NCI-H2227 (cell line): ENCODE measurements at regions not wholly inside any gene's neighbourhood (a gene's known extent, or its start where the extent isn't known, plus 50 kb on each side); places are given as distances from the start of the nearest gene placed in this dataset.

Experiments
- DNase-seq: peaks from one replicate; lab custom pipeline; 2025; ENCODE audit not compliant: unreplicated experiment; lab: John Stamatoyannopoulos, UW

DNA sequence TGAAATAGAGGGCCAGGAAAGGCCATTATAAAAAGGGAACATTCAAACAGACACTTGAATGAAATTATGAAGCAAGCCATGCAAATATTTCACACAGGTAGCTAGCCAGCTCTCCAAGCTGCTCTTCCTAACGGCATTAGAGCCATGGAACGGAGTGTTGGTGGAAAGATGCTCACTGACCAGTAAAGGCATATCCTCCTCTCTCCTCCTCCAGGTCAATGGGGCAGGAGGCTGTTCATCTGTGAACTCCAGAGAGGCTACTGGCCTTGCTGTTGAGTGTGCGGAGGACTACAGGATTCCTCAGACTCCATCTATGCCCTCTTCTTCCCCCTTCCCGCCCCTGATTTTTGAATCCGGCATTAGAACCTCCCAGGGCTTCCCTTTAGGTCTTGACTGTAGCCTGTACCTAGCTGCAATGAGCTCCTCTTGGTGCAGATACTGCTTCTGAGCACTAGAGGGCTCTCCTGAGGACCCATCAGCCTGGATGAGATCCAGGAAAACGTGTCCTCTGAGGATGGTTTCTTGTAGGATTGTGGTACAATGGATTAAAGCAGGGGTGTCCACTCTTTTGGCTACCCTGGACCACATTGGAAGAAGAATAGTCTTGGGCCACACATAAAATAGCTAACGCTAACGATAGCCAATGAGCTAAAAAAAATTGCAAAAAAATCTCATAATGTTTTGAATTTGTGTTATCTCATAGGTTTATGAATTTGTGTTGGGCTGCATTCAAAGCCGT lies 162.2 kb downstream of the SREK1 start:
- peak; percentile 70 for DNase-seq

DNA sequence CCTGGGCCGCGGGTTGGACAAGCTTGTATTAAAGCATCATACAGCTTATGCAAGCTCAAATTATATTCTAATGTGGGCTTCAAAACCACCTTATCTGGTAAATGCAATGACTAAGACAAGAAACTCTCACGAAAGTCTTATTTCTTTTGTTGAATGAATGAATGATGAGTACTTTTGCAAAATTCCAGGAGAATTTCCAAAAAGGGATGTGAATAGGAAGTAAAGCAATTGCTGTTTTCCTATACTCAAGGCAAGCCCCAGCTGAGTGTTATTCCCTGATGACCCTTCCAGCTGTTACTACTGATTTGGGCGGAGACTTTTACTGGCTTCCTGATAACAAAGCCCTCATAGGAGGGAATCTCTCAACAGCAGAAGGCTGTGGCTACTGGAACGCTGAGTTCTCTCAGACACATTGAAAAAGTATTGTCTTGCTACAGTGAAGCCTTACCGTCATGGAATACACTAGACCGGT lies 162.8 kb downstream of the SREK1 start:
- DNase-seq: peak; percentile 42

DNA sequence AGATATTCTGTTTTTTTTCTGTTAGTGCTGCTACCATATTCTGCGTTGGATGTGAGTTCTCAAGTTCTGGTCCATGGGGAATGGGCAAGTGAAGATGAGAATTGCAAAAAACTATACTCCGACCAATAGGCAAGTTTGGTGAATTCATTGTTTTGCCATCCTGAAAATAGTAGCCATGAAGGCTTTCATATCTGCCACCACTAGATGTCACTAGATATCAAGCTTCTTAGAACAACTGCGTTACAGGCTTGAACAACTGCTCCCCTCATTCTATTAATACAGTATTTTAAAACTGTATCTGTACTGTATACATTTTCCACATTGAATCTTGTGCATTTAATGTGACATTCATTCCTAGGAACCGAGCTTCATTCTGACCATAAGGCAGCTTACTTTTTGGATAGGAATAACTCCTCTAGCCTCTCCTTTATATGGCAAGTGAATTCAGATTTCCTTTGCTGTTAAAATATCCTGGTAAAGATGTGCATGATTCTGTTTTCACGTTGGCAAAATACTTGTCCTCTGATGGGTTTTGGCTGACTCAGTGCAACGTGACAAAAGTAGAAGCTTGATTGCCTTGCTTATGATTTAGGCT lies 163.6 kb downstream of the SREK1 start:
- peak; percentile 81 for DNase-seq

DNA sequence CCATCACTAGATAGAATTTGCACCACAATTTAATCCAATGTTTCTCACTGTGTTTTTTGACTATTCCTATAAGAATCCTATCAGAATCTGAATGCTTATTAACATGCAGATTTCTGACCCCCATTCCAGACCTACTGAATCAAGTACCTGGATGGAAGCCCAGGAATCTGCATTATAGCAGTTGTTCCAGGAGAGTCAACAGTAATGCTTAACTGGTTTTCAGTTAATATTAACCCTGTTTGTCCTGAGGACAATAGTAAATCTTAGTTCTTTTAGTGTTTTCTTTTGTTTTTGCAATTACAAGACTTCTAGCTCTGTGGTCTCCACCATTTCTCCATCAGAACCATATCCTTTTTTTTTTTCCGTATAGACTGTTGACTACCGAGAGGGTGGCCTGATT lies 168.2 kb downstream of the SREK1 start:
- no peak for DNase-seq

DNA sequence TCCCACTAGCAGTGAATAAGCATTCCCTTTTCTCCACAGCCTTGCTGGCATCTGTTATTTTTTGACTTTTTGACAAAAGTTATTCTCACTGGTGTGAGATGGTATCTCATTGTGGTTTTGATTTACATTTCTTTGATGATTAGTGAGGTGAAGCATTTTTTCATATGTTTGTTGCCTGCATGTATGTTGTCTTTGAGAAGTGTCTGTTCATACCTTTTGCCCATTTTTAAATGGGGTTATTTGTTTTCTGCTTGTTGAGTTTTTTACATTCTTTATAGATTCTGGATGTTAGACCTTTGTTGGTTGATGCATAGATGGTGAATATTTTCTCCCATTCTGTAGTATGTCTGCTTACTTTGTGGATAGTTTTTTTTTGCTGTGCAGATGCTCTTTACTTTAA lies 171.7 kb downstream of the SREK1 start:
- DNase-seq: no peak

DNA sequence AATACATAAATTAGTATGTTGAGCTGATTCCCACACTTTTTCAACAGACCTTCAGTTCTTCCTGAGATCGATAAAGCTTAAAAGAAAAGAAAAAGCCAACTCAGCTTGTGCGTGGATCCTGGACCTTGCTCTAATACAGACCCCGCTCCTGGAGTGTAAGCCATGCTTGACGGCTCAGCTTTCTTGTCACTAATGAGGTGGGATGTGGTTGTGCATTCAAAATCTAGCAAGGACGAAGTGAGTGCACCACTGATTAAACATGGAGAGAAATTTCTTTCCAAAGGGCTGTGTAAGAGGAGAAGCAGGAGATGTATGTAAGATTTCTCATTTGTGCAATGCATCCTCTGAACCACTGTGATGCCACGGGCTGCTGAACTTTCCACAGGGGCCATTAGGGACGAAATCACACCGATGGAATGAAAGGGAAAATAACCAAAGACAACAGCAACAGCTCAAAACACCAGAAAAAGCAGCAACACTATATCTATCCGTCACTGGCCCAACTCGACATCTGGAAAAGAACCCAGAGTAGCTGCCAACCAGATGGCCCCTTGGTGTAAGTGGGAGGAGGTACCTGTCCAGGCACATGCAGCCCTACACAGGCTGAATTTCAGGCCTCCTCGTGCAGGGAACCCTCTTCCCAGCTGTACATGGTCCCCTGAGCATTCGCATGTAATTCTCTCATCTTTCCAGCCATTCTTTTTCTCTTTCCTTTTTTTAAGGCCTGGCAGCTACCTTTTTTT lies 178.9 kb downstream of the SREK1 start:
- no peak for DNase-seq

DNA sequence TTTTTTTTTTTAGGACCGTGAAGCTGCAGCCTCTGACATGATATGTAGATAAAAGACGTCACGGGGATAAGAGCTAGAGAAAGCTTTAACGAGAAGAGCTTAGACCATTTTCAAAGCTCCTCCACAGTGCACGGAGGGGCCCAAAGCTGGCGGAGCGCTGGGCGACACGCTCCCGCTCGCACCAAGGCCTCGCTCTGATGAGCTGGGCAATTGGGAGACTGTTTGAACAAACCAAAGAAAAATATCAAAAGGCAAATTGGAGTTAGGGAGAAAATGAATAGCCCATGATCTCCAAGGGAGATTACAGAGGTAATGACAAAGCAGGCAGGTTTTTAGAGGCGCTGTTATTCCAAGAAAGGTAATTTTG lies 179.4 kb downstream of the SREK1 start:
- peak; percentile 3 for DNase-seq

DNA sequence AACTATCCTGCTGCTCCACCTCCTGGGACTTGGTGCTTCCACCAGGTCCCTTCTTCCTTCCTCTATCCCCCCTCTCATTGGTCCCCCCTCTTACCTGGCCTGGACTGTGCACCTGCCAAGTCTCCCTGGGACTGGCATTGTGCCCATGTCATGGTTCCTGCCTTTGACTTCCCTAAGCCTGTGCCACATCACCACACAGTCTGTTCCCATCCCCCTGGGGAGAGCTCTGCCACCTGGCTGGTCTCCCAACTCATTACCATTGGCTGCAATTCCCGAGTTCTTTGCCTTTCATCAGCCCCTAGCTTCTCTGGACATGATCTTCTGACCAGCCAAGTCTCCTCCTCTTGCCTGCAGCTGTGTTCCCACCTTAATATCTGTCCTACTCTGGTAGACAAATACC lies 180.3 kb downstream of the SREK1 start:
- no peak for DNase-seq

DNA sequence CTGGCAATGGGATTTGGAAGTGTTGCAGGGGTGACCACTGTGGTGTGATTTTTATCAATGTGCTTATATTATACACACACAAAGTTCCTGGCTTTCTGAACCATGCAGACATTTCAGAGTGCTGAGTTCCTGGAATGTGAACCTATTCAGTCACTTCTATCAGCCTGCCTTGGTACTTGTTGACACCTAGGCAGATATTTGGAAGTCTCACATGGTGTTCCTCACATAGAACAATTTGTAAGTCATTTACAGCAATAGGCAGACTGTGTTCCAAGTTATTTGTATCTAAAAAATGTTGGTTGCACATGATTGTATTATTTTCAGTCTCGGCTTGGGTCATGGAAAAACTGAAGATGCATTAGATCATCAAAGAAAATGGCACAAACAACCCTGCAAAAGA lies 182.2 kb downstream of the SREK1 start:
- DNase-seq: no peak

DNA sequence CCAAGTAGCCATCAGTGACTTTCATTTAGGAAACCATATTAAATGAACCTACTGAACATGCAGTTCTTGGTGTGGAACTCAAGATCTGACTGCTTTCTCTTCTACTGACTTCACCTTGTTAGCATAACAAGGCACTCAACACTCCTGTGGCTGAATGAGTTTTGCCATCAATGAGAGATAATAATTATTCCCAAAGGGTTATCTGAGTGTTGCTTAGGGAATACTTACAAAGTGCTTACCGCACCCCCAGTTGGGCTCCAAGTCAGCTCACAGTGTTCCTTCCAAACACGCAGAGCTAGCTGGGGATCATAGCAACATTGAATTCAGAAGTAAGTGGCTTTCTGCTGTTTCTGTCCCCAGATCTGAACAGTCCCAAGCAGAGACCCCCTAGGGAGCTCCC lies 182.9 kb downstream of the SREK1 start:
- DNase-seq: no peak

DNA sequence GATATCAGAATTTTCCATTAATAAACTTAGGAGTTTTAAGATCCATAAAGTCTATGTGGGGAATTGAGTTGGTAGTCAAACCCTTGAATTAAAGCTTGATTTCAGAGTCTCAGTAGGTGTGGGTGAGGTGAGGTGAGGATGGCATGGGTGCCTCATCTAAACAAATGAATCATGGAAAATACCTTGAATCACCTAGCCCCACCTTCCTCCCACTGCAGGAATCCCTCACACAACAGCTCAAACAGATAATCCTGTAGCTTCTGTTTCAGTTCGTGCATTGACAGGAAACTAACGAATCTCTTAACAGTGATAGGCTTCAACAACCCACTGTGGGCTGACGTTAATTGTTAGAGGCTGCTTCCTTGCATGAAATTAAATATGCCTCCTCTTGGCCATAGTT lies 185.0 kb downstream of the SREK1 start:
- no peak for DNase-seq

DNA sequence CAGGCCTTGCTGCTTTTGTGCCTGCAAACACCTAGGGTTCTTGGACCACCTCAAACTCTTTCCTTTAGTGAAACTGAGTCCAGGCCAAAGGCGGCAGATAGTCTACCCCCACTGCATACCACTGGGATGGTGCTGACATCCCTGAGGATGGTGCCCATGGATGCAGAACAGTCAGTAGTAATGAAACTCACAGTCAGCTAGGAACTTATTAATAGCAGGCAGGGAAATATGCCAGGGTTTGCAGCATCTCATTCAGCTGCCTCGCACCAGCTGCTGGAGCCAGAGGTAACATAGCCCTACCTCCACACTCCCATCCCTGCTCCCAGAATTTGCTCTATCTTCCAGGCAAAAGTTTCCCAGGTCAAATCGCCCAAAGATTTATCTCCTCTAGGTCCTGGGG lies 189.1 kb downstream of the SREK1 start:
- DNase-seq: no peak

DNA sequence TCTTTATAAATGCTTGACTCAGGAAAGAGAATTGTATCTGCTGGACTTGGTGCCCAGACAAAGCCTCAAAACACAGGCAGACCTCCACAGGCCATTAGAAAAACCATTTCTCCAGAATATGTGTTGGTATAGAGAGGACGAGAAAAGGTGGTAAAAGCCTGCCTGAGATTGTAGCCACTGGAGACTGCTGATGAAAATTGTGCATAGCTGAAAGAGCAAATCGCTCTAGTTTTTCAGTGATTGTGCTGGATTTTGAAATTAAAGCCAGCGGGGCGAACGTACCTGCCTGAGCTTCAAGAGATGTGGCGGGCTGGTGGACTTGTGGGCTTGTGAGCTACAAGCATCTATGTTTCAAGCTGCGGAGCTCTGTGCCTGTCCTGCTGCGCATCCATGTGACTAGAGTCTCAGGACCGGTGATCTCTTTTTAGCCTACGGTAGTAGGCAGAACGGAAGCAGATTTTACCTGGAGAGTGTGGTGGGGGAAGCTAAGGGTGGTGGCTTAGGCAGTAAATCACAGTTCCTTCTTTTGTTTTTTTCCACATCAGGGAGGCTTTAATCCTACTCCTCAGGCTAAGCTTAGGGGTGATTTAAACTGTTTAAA lies 193.6 kb downstream of the SREK1 start:
- peak; percentile 9 for DNase-seq

DNA sequence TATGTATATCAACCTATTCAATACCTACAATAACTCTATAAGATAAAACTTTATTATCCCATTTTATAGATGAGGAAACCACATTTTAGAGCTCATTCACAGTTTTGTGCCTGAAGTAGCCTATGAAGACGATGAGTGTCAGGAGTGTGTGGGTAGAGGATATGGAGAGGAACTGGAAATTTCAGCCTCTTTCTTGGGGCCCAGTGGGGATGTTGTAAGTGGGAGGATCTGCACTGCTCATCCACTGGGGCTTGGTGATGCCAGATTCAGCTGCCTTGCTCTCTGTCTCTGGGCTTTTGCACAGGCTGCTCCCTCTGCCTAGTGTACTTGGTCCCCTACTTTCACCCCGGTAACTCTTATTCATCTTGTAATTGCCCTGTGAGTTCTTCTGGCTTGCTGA lies 194.7 kb downstream of the SREK1 start:
- DNase-seq: no peak

DNA sequence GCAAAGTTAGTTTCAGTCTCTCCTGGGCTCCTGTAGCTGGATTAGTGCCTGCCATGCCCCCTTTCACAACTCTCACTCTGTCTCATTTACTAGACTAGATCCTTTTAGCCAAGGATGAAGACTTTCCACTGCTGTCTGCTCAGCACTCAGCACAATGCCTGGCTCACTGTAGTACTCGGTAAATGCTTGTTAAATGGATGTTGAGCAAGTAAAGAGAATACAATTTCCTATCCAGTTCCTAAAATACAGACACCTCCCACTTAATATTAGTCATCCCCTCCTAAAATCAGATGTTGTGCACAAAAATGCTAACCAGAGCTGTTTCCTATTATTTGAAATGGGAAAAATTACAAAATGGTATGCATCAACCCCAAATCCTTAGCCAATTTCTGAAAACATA lies 195.8 kb downstream of the SREK1 start:
- no peak for DNase-seq

DNA sequence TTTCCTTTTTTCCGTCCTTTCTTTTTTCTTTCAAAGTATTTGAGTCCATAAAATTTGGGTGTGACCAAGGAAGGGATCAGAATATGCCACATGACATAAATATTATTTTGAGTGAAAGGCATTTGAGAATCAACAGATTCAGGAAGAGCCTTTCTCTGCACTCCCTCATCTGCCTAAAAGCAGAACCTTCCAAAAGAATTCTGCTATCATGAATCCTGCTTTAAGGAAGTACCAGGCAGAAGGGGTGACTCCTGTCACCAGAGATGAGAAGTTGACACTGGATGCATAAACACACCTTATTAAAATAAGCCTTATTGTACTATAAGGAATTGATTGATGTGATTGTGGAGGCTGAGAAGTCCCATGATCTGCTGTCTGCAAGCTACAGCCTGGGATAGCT lies 196.7 kb downstream of the SREK1 start:
- no peak for DNase-seq

DNA sequence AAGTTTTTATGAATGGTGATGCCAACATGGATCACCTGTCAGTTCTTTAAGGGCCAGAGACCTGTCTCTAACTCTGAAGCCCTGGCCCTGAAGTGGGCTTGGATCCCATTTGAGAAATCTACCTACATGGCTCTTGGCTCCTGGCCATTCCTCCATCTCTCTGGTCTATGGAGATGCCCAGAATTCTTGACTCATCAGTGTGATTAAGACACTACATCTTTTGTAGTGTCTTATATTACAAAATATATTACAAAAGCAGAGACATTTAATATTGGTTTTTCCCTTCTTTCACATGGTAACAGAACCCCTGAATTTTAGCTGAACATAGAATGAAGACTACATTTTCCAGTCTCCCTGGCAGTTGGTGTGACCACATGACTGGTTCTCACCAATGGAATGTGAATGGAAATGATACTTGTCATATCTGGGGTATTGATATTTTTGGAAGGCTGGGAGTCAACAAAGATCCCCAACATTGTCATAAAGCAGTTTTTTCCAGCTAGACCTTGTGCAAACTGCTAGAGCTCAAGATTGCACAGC lies 198.3 kb downstream of the SREK1 start:
- DNase-seq: no peak

DNA sequence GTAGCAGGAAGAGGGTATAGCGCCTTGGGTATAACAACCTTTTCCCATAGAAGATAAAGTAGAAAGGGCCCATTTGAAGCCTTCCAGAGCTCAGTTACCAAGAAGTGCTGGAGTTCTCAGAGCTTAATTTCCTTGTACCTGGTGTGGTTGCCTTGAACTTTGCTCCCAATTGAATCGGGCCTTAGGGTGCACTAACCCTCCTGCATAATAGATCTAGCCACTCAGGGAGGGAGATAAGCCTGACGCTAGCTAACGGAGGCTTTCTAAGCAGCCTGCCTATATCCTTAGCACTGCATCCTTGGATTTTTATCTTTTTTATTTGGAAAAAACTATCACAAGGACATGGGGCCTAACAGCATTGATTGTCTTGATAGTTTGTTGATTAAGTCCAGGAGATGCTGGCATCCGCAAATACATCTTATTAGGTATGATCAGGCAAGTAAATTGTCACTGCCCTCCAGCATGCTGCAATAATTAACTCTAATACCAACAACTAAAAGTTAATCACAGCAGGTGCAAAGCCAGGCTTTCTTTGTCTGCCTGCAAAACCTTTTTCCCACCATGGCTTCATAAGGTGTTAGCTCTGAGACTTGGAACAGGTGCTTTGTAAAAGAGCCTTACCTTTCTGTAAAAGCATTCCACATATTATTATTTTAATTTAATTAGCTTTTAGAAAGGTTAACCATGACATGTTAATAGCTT lies 199.4 kb downstream of the SREK1 start:
- DNase-seq: no peak

DNA sequence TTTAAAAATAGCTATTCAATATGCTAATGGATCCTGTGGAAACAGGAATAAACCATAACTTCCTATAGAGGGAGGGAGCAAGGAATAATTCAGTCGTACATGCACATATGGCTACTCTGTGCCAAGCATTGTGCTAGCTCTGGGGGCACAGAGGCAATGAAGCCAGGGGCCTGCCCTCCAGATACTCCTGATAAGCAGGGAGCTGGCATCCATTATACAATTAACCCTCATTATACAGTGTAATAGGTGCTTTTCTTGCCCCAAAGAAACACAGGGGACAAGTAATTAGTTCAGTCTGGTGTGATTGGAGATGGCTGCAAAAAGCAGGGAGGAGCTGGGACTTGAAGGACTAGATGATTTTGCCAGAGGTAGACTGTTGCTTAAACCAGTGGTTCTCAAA lies 200.4 kb downstream of the SREK1 start:
- DNase-seq: no peak

DNA sequence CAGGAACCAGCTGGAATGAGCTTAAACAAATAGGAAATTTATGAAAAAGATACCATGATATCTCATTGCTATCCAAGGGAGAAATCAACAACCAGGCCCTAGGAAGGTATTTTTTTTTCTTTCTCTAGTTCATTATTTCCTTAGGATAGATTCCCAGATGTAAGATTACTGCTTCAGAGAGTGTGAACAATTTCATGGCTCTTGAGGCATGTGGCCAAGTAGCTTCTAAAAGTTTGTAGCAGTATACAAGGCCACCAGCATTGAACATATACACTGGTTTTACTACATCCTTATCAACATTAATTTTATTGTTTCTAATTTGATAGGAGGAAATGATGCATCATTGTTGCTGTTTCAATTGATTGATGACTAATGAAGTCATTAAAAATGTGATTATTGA lies 201.2 kb downstream of the SREK1 start:
- DNase-seq: no peak

DNA sequence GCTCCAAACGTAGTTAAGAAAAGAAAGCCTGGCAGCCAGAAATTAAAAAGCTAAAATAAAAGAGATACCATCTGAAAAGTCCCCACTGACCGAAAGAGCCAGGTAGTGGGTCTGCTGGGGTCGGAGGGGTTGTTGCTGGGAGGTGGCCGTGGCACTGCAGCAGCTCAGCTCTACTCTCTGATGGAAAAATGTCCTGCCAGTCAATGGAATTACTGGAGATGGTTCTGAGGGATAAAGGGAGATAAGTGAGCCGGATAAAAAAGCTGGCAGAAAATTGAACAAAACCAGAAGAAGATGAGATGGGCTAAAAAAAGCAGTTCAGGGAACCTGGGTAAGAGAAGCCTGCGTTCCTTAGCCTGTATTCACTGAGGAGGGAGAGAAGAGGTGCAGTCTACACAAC lies 202.8 kb downstream of the SREK1 start:
- DNase-seq: no peak
